GM12873 (cell line): ENCODE measurements at regions not wholly inside any gene's neighbourhood (a gene's known extent, or its start where the extent isn't known, plus 50 kb on each side); places are given as distances from the start of the nearest gene placed in this dataset.

Source experiments
- CTCF ChIP-seq: IDR thresholded peaks from 2 replicates; pipeline ENCODE4 v1.5.1; 2012; ENCODE audit warnings: low read depth, mild to moderate bottlenecking, moderate library complexity, low read length, control low read depth; ENCODE audit not compliant: insufficient read depth; ENCODE audit errors: missing control alignments

GRCh38 chrX:5559386-5559785 is 669.3 kb downstream of the NLGN4X start:
- TF ChIP-seq CTCF, result no peak

GRCh38 chrX:5549512-5549911 is 679.2 kb downstream of the NLGN4X start:
- TF ChIP-seq CTCF, result no peak

- TF ChIP-seq CTCF, result no peak
These were observed 691.6 kb downstream of the NLGN4X start for GRCh38 chrX:5537098-5537497.

GRCh38 chrX:5536261-5536660 is 692.4 kb downstream of the NLGN4X start:
- TF ChIP-seq CTCF, result no peak

GRCh38 chrX:5528057-5528456 is 700.6 kb downstream of the NLGN4X start:
- no peak for TF ChIP-seq CTCF

- TF ChIP-seq CTCF, result no peak
These were observed 702.5 kb downstream of the NLGN4X start for GRCh38 chrX:5526191-5526590.

GRCh38 chrX:5490786-5491563 is 737.7 kb downstream of the NLGN4X start:
- no peak for TF ChIP-seq CTCF

GRCh38 chrX:5474282-5474681 is 754.4 kb downstream of the NLGN4X start:
- no peak for TF ChIP-seq CTCF
